Peyer's patch (tissue), 4 donors: ENCODE measurements at regions not wholly inside any gene's neighbourhood (a gene's known extent, or its start where the extent isn't known, plus 50 kb on each side); places are given as distances from the start of the nearest gene placed in this dataset.
A peak's percentile ranks its signal among the peaks of the same experiment; 100 is the strongest.

Source experiments
- DNase-seq, 3 donors: peaks; one replicate each; pipeline ENCODE4 v3.0.0-alpha.2; 2017 to 2019
- H3K27ac ChIP-seq, 4 donors: fragments of 200-600 bp; sonication (generic); one replicate each; pipeline ENCODE4 v1.5.1; 2016 to 2019
- H3K27me3 ChIP-seq, 2 donors: fragments of 200-600 bp; sonication (generic); one replicate each; pipeline ENCODE4 v1.5.1; 2019
- H3K36me3 ChIP-seq, 3 donors: fragments of 200-600 bp; sonication (generic); one replicate each; pipeline ENCODE4 v1.5.1; 2016 to 2019
- H3K4me1 ChIP-seq, 4 donors: fragments of 200-600 bp; sonication (generic); one replicate each; pipeline ENCODE4 v1.5.1; 2016 to 2019
- H3K4me3 ChIP-seq, 4 donors: fragments of 200-600 bp; sonication (generic); 1 replicate in 3 of 4; 2 replicates in 1 of 4; pipeline ENCODE4 v1.5.1; 2016 to 2019; ENCODE audit warnings: mild to moderate bottlenecking in 1 of 4
- H3K9me3 ChIP-seq, 4 donors: fragments of 200-600 bp; sonication (generic); one replicate each; pipeline ENCODE4 v1.5.1; 2016 to 2019; ENCODE audit warnings: mild to moderate bottlenecking in 1 of 4
- CTCF ChIP-seq, 6 experiments: fragments of 450-650 bp in 4 of 6; fragments of 200-600 bp in 2 of 6; sonication (generic) in 1 of 6; IDR thresholded peaks; one replicate each; pipeline ENCODE4 v1.5.1; 2017 to 2019; ENCODE audit warnings: antibody characterized with exemption in 6 of 6, mild to moderate bottlenecking in 3 of 6, moderate library complexity in 1 of 6
- POLR2A ChIP-seq, 2 donors: fragments of 450-650 bp; IDR thresholded peaks; one replicate each; pipeline ENCODE4 v1.5.1; 2017; ENCODE audit warnings: antibody characterized with exemption in 2 of 2, mild to moderate bottlenecking in 2 of 2, moderate library complexity in 2 of 2

GRCh38 chr7:63067897-63068585 lies 930.6 kb upstream of the ZNF722 start:
- H3K4me3 ChIP-seq, result no peak overlapping the region
- H3K27me3 ChIP-seq, result no peaks in the 10 kb centered on the region
- H3K4me1 ChIP-seq, result no peaks in the 10 kb centered on the region
- peaks cover 0 to 3% (median 0%) of the 10 kb centered on the region in 4 donors for H3K9me3 ChIP-seq
- DNase-seq, result peak in 1 of 3 donors; percentile 36
- H3K27ac ChIP-seq, result no peak overlapping the region
- TF ChIP-seq POLR2A (IDR thresholded peaks at IDR 0.05) (no peak), CTCF (IDR thresholded peaks at IDR 0.05) (no peak)
- no peaks in the 10 kb centered on the region for H3K36me3 ChIP-seq

GRCh38 chr7:63070696-63071095 lies 928.0 kb upstream of the ZNF722 start:
- no peaks in the 10 kb centered on the region for H3K4me1 ChIP-seq
- no peak overlapping the region for H3K4me3 ChIP-seq
- peaks cover 0 to 7% (median 0%) of the 10 kb centered on the region in 4 donors for H3K9me3 ChIP-seq
- no peaks in the 10 kb centered on the region for H3K36me3 ChIP-seq
- TF ChIP-seq CTCF (IDR thresholded peaks at IDR 0.05) (no peak), POLR2A (IDR thresholded peaks at IDR 0.05) (no peak)
- DNase-seq, result peak in 1 of 3 donors; percentile 10
- H3K27me3 ChIP-seq, result no peaks in the 10 kb centered on the region
- no peak overlapping the region for H3K27ac ChIP-seq

GRCh38 chr7:63071396-63071795 lies 927.3 kb upstream of the ZNF722 start:
- no peaks in the 10 kb centered on the region for H3K4me1 ChIP-seq
- no peaks in the 10 kb centered on the region for H3K36me3 ChIP-seq
- no peak overlapping the region for H3K27ac ChIP-seq
- DNase-seq, result peak in 1 of 3 donors; percentile 10
- H3K27me3 ChIP-seq, result no peaks in the 10 kb centered on the region
- H3K4me3 ChIP-seq, result no peak overlapping the region
- TF ChIP-seq POLR2A (IDR thresholded peaks at IDR 0.05) (no peak), CTCF (IDR thresholded peaks at IDR 0.05) (no peak)
- H3K9me3 ChIP-seq, result peaks cover 0 to 4% (median 0%) of the 10 kb centered on the region in 4 donors

- DNase-seq, result peak in 1 of 3 donors; percentile 39
- peaks cover 0 to 7% (median 0%) of the 10 kb centered on the region in 4 donors for H3K9me3 ChIP-seq
- no peaks in the 10 kb centered on the region for H3K36me3 ChIP-seq
Measured at GRCh38 chr7:63071920-63072319, 926.7 kb upstream of the ZNF722 start.

GRCh38 chr7:63072806-63073205 lies 925.8 kb upstream of the ZNF722 start:
- H3K9me3 ChIP-seq, result peaks cover 0 to 8% (median 0%) of the 10 kb centered on the region in 4 donors

More at GRCh38 chr7:63071920-63072319, 926.7 kb upstream of the ZNF722 start:
- no peaks in the 10 kb centered on the region for H3K4me1 ChIP-seq
- H3K4me3 ChIP-seq, result no peak overlapping the region
- no peak overlapping the region for H3K27ac ChIP-seq
- H3K27me3 ChIP-seq, result no peaks in the 10 kb centered on the region
- TF ChIP-seq POLR2A (IDR thresholded peaks at IDR 0.05) (no peak), CTCF (IDR thresholded peaks at IDR 0.05) (no peak)

More at GRCh38 chr7:63072806-63073205, 925.8 kb upstream of the ZNF722 start:
- DNase-seq, result peak in 1 of 3 donors; percentile 8
- Histone ChIP-seq H3K4me3 (no peak overlapping the region), H3K36me3 (no peaks in the 10 kb centered on the region), H3K27ac (no peak overlapping the region), H3K4me1 (no peaks in the 10 kb centered on the region), H3K27me3 (no peaks in the 10 kb centered on the region)
- no peak for TF ChIP-seq POLR2A (IDR thresholded peaks at IDR 0.05)
- TF ChIP-seq CTCF (IDR thresholded peaks at IDR 0.05), result no peak
